ENCODE measurements at regions not wholly inside any gene's neighbourhood (a gene's known extent, or its start where the extent isn't known, plus 50 kb on each side); places are given as distances from the start of the nearest gene placed in this dataset.

DNA sequence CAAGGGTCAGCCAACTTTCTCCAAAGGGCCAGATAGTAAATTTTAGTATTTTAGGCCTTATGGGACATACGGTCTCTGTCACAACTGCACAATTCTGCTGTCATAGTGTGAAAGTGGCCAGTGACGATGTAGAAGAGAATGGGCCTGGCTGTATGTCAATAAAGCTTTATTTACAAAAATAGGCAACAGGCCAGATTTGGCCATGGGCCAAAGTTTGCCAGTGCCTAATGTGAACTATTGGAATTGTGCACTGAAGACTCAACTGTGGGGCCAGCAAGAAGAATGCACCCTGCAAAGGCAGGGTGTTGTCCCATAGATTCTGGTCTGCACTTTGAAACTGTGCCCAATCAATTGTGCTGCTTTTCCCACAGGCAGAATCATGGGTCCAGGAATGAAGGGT is 69.4 kb upstream of the PRR23E start:
- TF ChIP-seq, protein P1, sequence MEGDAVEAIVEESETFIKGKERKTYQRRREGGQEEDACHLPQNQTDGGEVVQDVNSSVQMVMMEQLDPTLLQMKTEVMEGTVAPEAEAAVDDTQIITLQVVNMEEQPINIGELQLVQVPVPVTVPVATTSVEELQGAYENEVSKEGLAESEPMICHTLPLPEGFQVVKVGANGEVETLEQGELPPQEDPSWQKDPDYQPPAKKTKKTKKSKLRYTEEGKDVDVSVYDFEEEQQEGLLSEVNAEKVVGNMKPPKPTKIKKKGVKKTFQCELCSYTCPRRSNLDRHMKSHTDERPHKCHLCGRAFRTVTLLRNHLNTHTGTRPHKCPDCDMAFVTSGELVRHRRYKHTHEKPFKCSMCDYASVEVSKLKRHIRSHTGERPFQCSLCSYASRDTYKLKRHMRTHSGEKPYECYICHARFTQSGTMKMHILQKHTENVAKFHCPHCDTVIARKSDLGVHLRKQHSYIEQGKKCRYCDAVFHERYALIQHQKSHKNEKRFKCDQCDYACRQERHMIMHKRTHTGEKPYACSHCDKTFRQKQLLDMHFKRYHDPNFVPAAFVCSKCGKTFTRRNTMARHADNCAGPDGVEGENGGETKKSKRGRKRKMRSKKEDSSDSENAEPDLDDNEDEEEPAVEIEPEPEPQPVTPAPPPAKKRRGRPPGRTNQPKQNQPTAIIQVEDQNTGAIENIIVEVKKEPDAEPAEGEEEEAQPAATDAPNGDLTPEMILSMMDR (conservative IDR thresholded peaks at IDR 0.05), result no peak

DNA sequence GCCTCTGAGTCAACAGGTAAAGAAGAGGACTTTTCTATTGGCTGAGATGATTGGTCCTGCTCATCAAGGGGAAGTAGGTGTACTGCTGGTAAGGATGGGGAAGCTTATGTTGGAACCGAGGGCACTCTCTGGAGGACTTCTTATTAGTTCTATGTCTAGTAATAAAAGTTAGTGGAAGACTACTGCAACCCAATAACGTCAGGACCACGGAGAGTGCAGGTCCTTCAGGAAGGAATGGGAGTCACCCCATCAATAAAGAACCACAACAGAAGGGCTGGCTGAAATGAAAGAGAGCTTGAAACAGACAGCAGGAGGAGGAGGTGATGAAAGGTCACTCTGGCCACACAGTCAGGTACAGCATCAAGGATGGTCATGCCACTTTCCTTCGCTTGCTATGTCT is 68.8 kb upstream of the PRR23E start:
- H3K27ac ChIP-seq, result no peak overlapping the region
- TF ChIP-seq, protein P1 (conservative IDR thresholded peaks at IDR 0.05), result no peak

More for the DNA sequence above, 69.4 kb upstream of the PRR23E start:
- no peak overlapping the region for H3K27ac ChIP-seq

DNA sequence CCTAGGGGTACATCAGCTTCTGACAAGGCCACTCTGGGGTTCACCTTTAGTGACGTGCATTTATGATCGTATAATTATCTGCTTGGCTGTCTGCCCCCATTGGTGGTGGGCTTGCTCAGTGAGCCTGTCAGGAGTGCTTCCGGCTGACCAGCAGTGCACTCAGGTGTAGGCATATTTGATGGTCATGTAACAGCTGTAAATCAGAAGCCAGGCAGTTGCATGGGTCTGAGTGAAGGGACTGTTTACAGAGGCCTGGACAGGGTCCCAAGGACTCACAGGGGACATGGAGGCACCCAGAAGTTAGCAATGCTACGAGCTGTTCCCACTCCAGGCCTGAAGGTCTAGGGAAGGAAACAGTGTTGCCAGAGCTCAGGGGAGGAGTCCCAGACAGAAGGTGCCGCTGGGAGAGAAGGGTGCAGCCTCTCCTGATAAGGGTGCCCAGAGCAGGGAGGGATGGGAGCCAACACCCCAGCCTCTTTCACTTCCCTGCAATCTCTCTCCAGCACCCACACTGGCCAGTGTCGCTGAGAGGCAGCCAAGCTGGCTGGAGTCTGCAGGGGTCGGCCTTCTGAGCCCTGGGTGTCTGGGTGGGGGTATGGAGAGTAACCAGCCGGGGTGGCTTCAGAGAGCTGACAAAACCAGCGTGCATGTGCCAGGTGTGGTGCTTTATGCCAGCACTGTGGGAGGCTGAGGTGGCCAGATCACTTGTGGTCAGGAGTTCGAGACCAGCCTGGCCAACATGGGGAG is 61.3 kb upstream of the PRR23E start:
- TF ChIP-seq, protein P1 (conservative IDR thresholded peaks at IDR 0.05), result no peak
- H3K27ac ChIP-seq, result no peak overlapping the region

DNA sequence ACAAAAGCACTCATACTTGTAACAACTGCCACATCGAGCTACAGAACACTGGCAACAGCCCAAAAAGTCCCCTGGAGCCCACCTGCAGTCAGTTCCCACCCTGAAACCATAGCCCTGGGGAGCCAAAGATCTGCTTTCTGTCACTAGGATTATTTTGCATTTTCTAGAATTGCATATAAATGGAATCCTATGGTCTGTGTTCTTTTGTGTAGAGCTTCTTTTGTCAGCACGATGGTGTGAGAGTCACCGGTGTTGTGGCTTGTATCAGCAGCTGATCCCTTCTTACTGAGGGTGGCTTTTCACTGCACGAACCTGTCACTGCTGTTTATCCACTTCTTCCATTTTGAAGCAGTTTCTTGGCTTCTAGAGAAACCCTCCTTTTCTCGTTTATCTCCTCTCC is 60.1 kb upstream of the PRR23E start:
- TF ChIP-seq, protein P1 (conservative IDR thresholded peaks at IDR 0.05), result no peak
- H3K27ac ChIP-seq, result no peak overlapping the region

DNA sequence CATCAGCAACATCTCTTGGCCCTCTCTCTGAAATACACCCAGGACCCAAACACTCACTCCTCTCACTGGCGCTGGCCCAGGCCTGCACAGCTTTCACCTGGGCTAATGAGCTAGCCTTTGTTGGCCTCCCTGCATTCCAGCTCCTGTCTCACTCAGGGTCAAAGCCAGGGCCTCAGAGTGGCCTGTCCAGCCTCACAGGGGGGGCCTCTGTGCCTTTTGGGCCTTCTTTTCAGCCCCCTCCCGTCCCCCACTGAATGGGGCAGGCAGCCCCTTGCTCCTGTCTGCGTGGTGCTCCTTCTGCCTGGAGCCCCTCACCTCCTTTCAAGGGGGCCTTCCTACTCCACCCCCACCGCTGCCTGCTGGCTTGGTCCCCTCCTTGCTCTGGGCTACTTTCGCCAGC is 59.0 kb upstream of the PRR23E start:
- TF ChIP-seq, protein P1 (conservative IDR thresholded peaks at IDR 0.05), result no peak
- H3K27ac ChIP-seq, result no peak overlapping the region

DNA sequence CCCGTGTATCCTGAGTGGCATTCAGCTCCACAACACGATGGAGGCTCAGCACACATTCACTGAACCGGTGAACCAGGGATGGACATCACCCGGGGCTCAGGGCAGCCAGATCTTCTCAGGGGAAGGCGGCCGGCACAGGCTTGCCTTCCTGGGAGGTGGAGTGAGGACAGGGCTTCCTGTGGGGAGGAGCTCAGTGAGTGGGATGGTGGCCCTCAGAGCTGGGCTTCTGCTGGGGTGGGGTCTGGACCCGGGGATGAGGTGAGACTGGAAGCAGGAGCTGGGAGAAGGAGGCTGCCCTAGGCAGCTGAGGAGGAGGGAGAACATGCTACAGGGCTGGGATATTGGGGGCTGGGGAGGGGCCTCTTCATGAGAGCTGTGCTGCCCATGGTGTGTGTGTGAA is 58.5 kb upstream of the PRR23E start:
- no peak overlapping the region for H3K27ac ChIP-seq

DNA sequence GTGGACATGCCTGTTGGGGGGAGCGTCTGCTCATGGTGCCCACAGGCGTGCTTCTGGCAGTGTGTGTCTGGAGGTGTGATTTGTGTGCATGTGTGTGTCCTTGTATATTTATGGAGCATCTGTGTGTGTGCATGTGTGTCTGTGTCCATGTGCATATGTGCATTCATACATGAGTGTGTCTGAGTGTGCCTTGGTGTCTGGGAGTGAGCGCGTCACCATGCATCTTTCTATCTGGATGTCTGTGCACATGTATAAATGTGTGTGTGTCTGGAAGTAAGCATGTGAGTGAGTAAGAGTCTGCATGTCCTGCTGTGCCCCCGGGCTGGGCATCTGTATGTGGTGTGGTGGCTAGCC is 58.1 kb upstream of the PRR23E start:
- TF ChIP-seq, protein P1 (conservative IDR thresholded peaks at IDR 0.05), result no peak
- no peak overlapping the region for H3K27ac ChIP-seq

More for the DNA sequence above, 58.5 kb upstream of the PRR23E start:
- TF ChIP-seq, protein P1 (conservative IDR thresholded peaks at IDR 0.05), result no peak
